RWPE2 (cell line): ENCODE measurements at regions not wholly inside any gene's neighbourhood (a gene's known extent, or its start where the extent isn't known, plus 50 kb on each side); places are given as distances from the start of the nearest gene placed in this dataset.
"Not testable (repeated sequence)": the region's sequence is repeated elsewhere in the genome, so short reads cannot be mapped to it uniquely, and the experiment has no call there.

ENCODE experiments used
- ATAC-seq: fragments of 200-7000 bp; cut with Tn5 transposase; 3 replicates; pipeline ENCODE4 v1.9.1; 2021; ENCODE audit warnings: low read depth
- DNase-seq: peaks from one replicate; pipeline ENCODE4 v3.0.0-alpha.2; 2020; ENCODE audit warnings: low spot score
- H3K27ac ChIP-seq: fragments of 450-650 bp; 2 replicates; pipeline ENCODE4 v1.5.1; 2017; ENCODE audit warnings: mild to moderate bottlenecking; ENCODE audit not compliant: poor library complexity, severe bottlenecking
- H3K27me3 ChIP-seq: fragments of 250-450 bp; sonication (Bioruptor Pico); 2 replicates; pipeline ENCODE4 v1.5.1; 2021; ENCODE audit warnings: mild to moderate bottlenecking, moderate library complexity; ENCODE audit not compliant: insufficient read depth, poor library complexity, severe bottlenecking
- H3K36me3 ChIP-seq: fragments of 250-450 bp; sonication (Bioruptor Pico); 2 replicates; pipeline ENCODE4 v1.5.1; 2020; ENCODE audit warnings: low read depth, mild to moderate bottlenecking, moderate library complexity
- H3K4me1 ChIP-seq: fragments of 250-450 bp; sonication (Bioruptor Pico); 2 replicates; pipeline ENCODE4 v1.5.1; 2021; ENCODE audit warnings: mild to moderate bottlenecking, moderate library complexity; ENCODE audit not compliant: insufficient read depth, poor library complexity, severe bottlenecking
- H3K4me3 ChIP-seq: fragments of 250-450 bp; sonication (Bioruptor Pico); 2 replicates; pipeline ENCODE4 v1.5.1; 2021; ENCODE audit warnings: mild to moderate bottlenecking, moderate library complexity; ENCODE audit not compliant: severe bottlenecking
- H3K9me3 ChIP-seq: fragments of 250-450 bp; sonication (Bioruptor Pico); 2 replicates; pipeline ENCODE4 v1.5.1; 2021; ENCODE audit warnings: mild to moderate bottlenecking, moderate library complexity; ENCODE audit not compliant: severe bottlenecking
- CTCF ChIP-seq: fragments of 450-650 bp; IDR thresholded peaks from one replicate; pipeline ENCODE4 v1.5.1; 2017; ENCODE audit warnings: mild to moderate bottlenecking, moderate library complexity; ENCODE audit not compliant: poor library complexity, severe bottlenecking

- DNase-seq (no peak), ATAC-seq (no peak)
- no peak overlapping the region for H3K4me3 ChIP-seq
- H3K4me1 ChIP-seq: no peaks in the 10 kb centered on the region
- H3K36me3 ChIP-seq: no peaks in the 10 kb centered on the region
- no peaks in the 10 kb centered on the region for H3K9me3 ChIP-seq
- H3K27ac ChIP-seq: no peak overlapping the region
- no peak for TF ChIP-seq CTCF
- H3K27me3 ChIP-seq: no peaks in the 10 kb centered on the region
These were observed 1850.0 kb upstream of the ACO1 start for GRCh38 chr9:30534455-30534854.

- Histone ChIP-seq H3K27me3 (no peaks in the 10 kb centered on the region), H3K9me3 (no peaks in the 10 kb centered on the region), H3K4me3 (no peak overlapping the region), H3K27ac (no peak overlapping the region), H3K4me1 (no peaks in the 10 kb centered on the region), H3K36me3 (no peaks in the 10 kb centered on the region)
- TF ChIP-seq CTCF: no peak
- DNase-seq (no peak), ATAC-seq (no peak)
These were observed 1849.5 kb upstream of the ACO1 start for GRCh38 chr9:30534896-30535295.

GRCh38 chr9:30536494-30536893 is 1847.9 kb upstream of the ACO1 start:
- ATAC-seq: no peak
- no peak overlapping the region for H3K4me3 ChIP-seq
- no peak for DNase-seq
- TF ChIP-seq CTCF: no peak
- no peak overlapping the region for H3K27ac ChIP-seq
- H3K27me3 ChIP-seq: no peaks in the 10 kb centered on the region
- H3K4me1 ChIP-seq: no peaks in the 10 kb centered on the region
- no peaks in the 10 kb centered on the region for H3K9me3 ChIP-seq
- no peaks in the 10 kb centered on the region for H3K36me3 ChIP-seq

- H3K27me3 ChIP-seq, H3K27ac ChIP-seq, H3K4me1 ChIP-seq, H3K9me3 ChIP-seq, H3K4me3 ChIP-seq, H3K36me3 ChIP-seq, DNase-seq, ATAC-seq: not testable (repeated sequence)
These were observed 1844.7 kb upstream of the ACO1 start for GRCh38 chr9:30539696-30540095.

GRCh38 chr9:30574355-30575151 is 1809.9 kb upstream of the ACO1 start:
- Histone ChIP-seq H3K4me3 (no peak overlapping the region), H3K27ac (no peak overlapping the region), H3K36me3 (no peaks in the 10 kb centered on the region), H3K9me3 (no peaks in the 10 kb centered on the region), H3K27me3 (no peaks in the 10 kb centered on the region), H3K4me1 (no peaks in the 10 kb centered on the region)
- ATAC-seq (no peak), DNase-seq (peak; percentile 30)
- TF ChIP-seq CTCF: no peak
